ENCODE measurements at regions not wholly inside any gene's neighbourhood (a gene's known extent, or its start where the extent isn't known, plus 50 kb on each side); places are given as distances from the start of the nearest gene placed in this dataset.

- TF ChIP-seq CTCF (IDR thresholded peaks at IDR 0.05) = no peak
- no peak for TF ChIP-seq POLR2A (IDR thresholded peaks at IDR 0.05)
Observed at GRCh38 chr13:83340170-83340569, 542.1 kb downstream of the SLITRK1 start.
